ENCODE measurements at regions not wholly inside any gene's neighbourhood (a gene's known extent, or its start where the extent isn't known, plus 50 kb on each side); places are given as distances from the start of the nearest gene placed in this dataset.

GRCh38 chr21:31497914-31498313, 153.9 kb upstream of the TIAM1 start:
- DNase-seq, result no peak

- peak in 1 of 2 experiments; percentile 48 for DNase-seq
Measured at GRCh38 chr21:31493350-31493880, 149.4 kb upstream of the TIAM1 start.

- DNase-seq, result no peak
Measured at GRCh38 chr21:31491617-31492016, 147.6 kb upstream of the TIAM1 start.

GRCh38 chr21:31490443-31490842, 146.4 kb upstream of the TIAM1 start:
- no peak for DNase-seq

- DNase-seq, result no peak
Measured at GRCh38 chr21:31489726-31490125, 145.7 kb upstream of the TIAM1 start.

GRCh38 chr21:31489014-31489413, 145.0 kb upstream of the TIAM1 start:
- DNase-seq, result no peak

- no peak for DNase-seq
Measured at GRCh38 chr21:31484219-31484618, 140.2 kb upstream of the TIAM1 start.

GRCh38 chr21:31483146-31483545, 139.1 kb upstream of the TIAM1 start:
- DNase-seq, result no peak

GRCh38 chr21:31482460-31482859, 138.4 kb upstream of the TIAM1 start:
- no peak for DNase-seq

- no peak for DNase-seq
Measured at GRCh38 chr21:31480228-31480627, 136.2 kb upstream of the TIAM1 start.

GRCh38 chr21:31479714-31480113, 135.7 kb upstream of the TIAM1 start:
- DNase-seq, result no peak

GRCh38 chr21:31479222-31479621, 135.2 kb upstream of the TIAM1 start:
- DNase-seq, result no peak

GRCh38 chr21:31476263-31477022, 132.4 kb upstream of the TIAM1 start:
- no peak for DNase-seq

GRCh38 chr21:31475223-31475622, 131.2 kb upstream of the TIAM1 start:
- no peak for DNase-seq

- no peak for DNase-seq
Measured at GRCh38 chr21:31473685-31474345, 129.8 kb upstream of the TIAM1 start.

- no peak for DNase-seq
Measured at GRCh38 chr21:31471865-31472264, 127.8 kb upstream of the TIAM1 start.

- no peak for DNase-seq
Measured at GRCh38 chr21:31470896-31471694, 127.0 kb upstream of the TIAM1 start.

- DNase-seq, result no peak
Measured at GRCh38 chr21:31460980-31461379, 116.9 kb upstream of the TIAM1 start.

GRCh38 chr21:31459457-31459856, 115.4 kb upstream of the TIAM1 start:
- DNase-seq, result no peak

GRCh38 chr21:31457675-31458074, 113.6 kb upstream of the TIAM1 start:
- DNase-seq, result no peak

- DNase-seq, result no peak
Measured at GRCh38 chr21:31456201-31456600, 112.1 kb upstream of the TIAM1 start.

- DNase-seq, result peak; percentile 6 to 20
Measured at GRCh38 chr21:31455506-31455905, 111.4 kb upstream of the TIAM1 start.

- DNase-seq, result no peak
Measured at GRCh38 chr21:31450980-31451379, 106.9 kb upstream of the TIAM1 start.

Data from NCI-H446 (cell line).